Astrocyte of the cerebellum (primary cell): ENCODE measurements at regions not wholly inside any gene's neighbourhood (a gene's known extent, or its start where the extent isn't known, plus 50 kb on each side); places are given as distances from the start of the nearest gene placed in this dataset.
"Not testable (repeated sequence)": the region's sequence is repeated elsewhere in the genome, so short reads cannot be mapped to it uniquely, and the experiment has no call there.

Experiments
- DNase-seq: peaks from one replicate; pipeline ENCODE4 v3.0.0-alpha.2; 2011; ENCODE audit warnings: low read depth
- H3K4me3 ChIP-seq: 2 replicates; pipeline ENCODE4 v1.5.1; 2011; ENCODE audit warnings: mild to moderate bottlenecking, low read depth, low read length, moderate library complexity
- CTCF ChIP-seq: IDR thresholded peaks from 2 replicates; pipeline ENCODE4 v1.5.1; 2012; ENCODE audit warnings: low read length, low read depth, moderate library complexity, mild to moderate bottlenecking; ENCODE audit errors: missing control alignments
- in situ Hi-C: cut with HindIII; loops from 2 replicates; pipeline ENCODE4 v1.10.0; 2017; ENCODE audit warnings: low sequenced_read_pairs

- no peak for TF ChIP-seq CTCF
- in situ Hi-C loops, result no loop called here
Observed at GRCh38 chr10:9550810-9551209, 1466.9 kb upstream of the CELF2 start.

GRCh38 chr10:9554321-9554720 lies 1463.4 kb upstream of the CELF2 start:
- no peak for DNase-seq
- in situ Hi-C loops, result no loop called here
- no peak for TF ChIP-seq CTCF
- no peak overlapping the region for H3K4me3 ChIP-seq

More at GRCh38 chr10:9550810-9551209, 1466.9 kb upstream of the CELF2 start:
- H3K4me3 ChIP-seq, result no peak overlapping the region
- no peak for DNase-seq

- in situ Hi-C loops, result no loop called here
- no peak for DNase-seq
- no peak overlapping the region for H3K4me3 ChIP-seq
- TF ChIP-seq CTCF, result no peak
Observed at GRCh38 chr10:9560976-9561375, 1456.7 kb upstream of the CELF2 start.

- no peak for TF ChIP-seq CTCF
- in situ Hi-C loops, result no loop called here
- no peak for DNase-seq
- H3K4me3 ChIP-seq, result no peak overlapping the region
Observed at GRCh38 chr10:9561821-9562505, 1455.7 kb upstream of the CELF2 start.

GRCh38 chr10:9577746-9578145 lies 1439.9 kb upstream of the CELF2 start:
- in situ Hi-C loops, result no loop called here
- no peak overlapping the region for H3K4me3 ChIP-seq
- DNase-seq, result no peak
- no peak for TF ChIP-seq CTCF

- no peak overlapping the region for H3K4me3 ChIP-seq
- no peak for TF ChIP-seq CTCF
- no peak for DNase-seq
- in situ Hi-C loops, result no loop called here
Observed at GRCh38 chr10:9579110-9579705, 1438.5 kb upstream of the CELF2 start.

GRCh38 chr10:9582803-9583202 lies 1434.9 kb upstream of the CELF2 start:
- DNase-seq, H3K4me3 ChIP-seq, in situ Hi-C loops: not testable (repeated sequence)
